DOHH2 (cell line): ENCODE measurements at regions not wholly inside any gene's neighbourhood (a gene's known extent, or its start where the extent isn't known, plus 50 kb on each side); places are given as distances from the start of the nearest gene placed in this dataset.

ENCODE experiments used
- H3F3A ChIP-seq: fragments of 200-600 bp; sonication (generic), shearing (Covaris generic); 2 replicates; pipeline ENCODE4 v1.6.0; 2016; ENCODE audit warnings: antibody characterized with exemption, mild to moderate bottlenecking; ENCODE audit not compliant: control insufficient read depth, insufficient read depth
- H3K27ac ChIP-seq: fragments of 200-600 bp; sonication (generic); 2 replicates; pipeline ENCODE4 v1.5.1; 2014; ENCODE audit warnings: low read depth, mild to moderate bottlenecking, low read length, moderate library complexity
- H3K27me3 ChIP-seq: fragments of 200-600 bp; sonication (generic); 2 replicates; pipeline ENCODE4 v1.6.1; 2014; ENCODE audit warnings: mild to moderate bottlenecking, low read length, mixed read lengths; ENCODE audit not compliant: control insufficient read depth
- H3K36me3 ChIP-seq: fragments of 200-600 bp; sonication (generic); 2 replicates; pipeline ENCODE4 v1.6.1; 2014; ENCODE audit warnings: mild to moderate bottlenecking, low read length, moderate library complexity, mixed read lengths; ENCODE audit not compliant: control insufficient read depth
- H3K4me1 ChIP-seq: fragments of 200-600 bp; sonication (generic); 2 replicates; pipeline ENCODE4 v1.6.1; 2014; ENCODE audit warnings: mild to moderate bottlenecking, low read length, mixed read lengths; ENCODE audit not compliant: control insufficient read depth
- H3K4me2 ChIP-seq: fragments of 200-600 bp; sonication (generic); 2 replicates; pipeline ENCODE4 v1.6.0; 2014; ENCODE audit warnings: mild to moderate bottlenecking, low read length, moderate library complexity
- H3K4me3 ChIP-seq: fragments of 200-600 bp; sonication (generic); 2 replicates; pipeline ENCODE4 v1.5.1; 2014; ENCODE audit warnings: mild to moderate bottlenecking, low read length, mixed read lengths
- H3K79me2 ChIP-seq: fragments of 200-600 bp; sonication (generic); 2 replicates; pipeline ENCODE4 v1.6.1; 2014; ENCODE audit warnings: mild to moderate bottlenecking, low read length, mixed read lengths; ENCODE audit not compliant: control insufficient read depth
- H3K9me2 ChIP-seq: fragments of 200-600 bp; sonication (generic); replicated peaks from 2 replicates; pipeline ENCODE4 v1.6.1; 2014; ENCODE audit warnings: mild to moderate bottlenecking, low read length, mixed read lengths; ENCODE audit not compliant: control insufficient read depth
- H3K9me3 ChIP-seq: fragments of 200-600 bp; sonication (generic); 2 replicates; pipeline ENCODE4 v1.6.1; 2014; ENCODE audit warnings: antibody characterized with exemption, low read length, mixed read lengths; ENCODE audit not compliant: control insufficient read depth, insufficient read depth
- H4K20me1 ChIP-seq: fragments of 200-600 bp; sonication (generic); 2 replicates; pipeline ENCODE4 v1.6.0; 2014; ENCODE audit warnings: low read depth, mild to moderate bottlenecking, antibody characterized with exemption, low read length, moderate library complexity; ENCODE audit not compliant: control insufficient read depth, insufficient read depth
- CTCF ChIP-seq: fragments of 200-600 bp; sonication (generic); IDR thresholded peaks from one replicate; pipeline ENCODE4 v1.5.1; 2014; ENCODE audit warnings: antibody characterized with exemption, mild to moderate bottlenecking, low read depth, low read length; ENCODE audit not compliant: poor library complexity, severe bottlenecking
- EZH2phosphoT487 ChIP-seq: fragments of 200-600 bp; sonication (generic); IDR thresholded peaks from 2 replicates; pipeline ENCODE4 v1.6.1; 2017; ENCODE audit warnings: borderline replicate concordance, mild to moderate bottlenecking, antibody characterized with exemption, low read length, moderate library complexity, mixed read lengths

GRCh38 chr5:60505373-60506171 is 194.4 kb downstream of the DEPDC1B start:
- peak overlapping the region; percentile 20 for H3K4me2 ChIP-seq
- H3F3A ChIP-seq: no peaks in the 10 kb centered on the region
- no peaks in the 10 kb centered on the region for H3K9me2 ChIP-seq
- H3K4me3 ChIP-seq: no peak overlapping the region
- H3K79me2 ChIP-seq: peaks cover 10% of the 10 kb centered on the region; the same call in 1 of the 2 replicates
- H3K27ac ChIP-seq: no peak overlapping the region
- no peak for TF ChIP-seq EZH2phosphoT487
- H3K4me1 ChIP-seq: peaks cover 27% of the 10 kb centered on the region
- peaks cover 4% of the 10 kb centered on the region; the same call in 1 of the 2 replicates for H3K9me3 ChIP-seq
- H3K27me3 ChIP-seq: no peaks in the 10 kb centered on the region
- peaks cover 8% of the 10 kb centered on the region for H3K36me3 ChIP-seq
- no peaks in the 10 kb centered on the region for H4K20me1 ChIP-seq

DNA sequence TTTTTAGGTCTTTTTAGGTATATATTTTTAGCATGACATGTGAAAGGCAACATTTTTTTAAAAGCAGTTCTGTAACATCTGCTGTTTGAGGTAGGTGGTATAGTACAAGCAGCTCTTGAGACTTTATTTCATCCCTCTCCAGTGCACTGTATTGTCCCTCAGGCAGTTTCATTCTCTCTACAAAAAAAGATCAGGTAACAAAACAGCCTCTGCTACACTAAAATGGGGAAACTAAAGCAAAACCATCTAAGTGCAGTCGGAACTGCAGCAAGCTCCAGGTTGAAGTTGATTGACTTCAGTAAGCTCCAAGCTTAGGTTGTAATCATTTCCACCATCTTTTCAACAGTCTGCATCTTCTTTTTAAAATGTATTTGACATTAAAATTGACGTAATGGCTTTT is 195.6 kb downstream of the DEPDC1B start:
- Histone ChIP-seq H3F3A (no peaks in the 10 kb centered on the region), H3K27me3 (no peaks in the 10 kb centered on the region), H4K20me1 (no peaks in the 10 kb centered on the region), H3K9me2 (no peaks in the 10 kb centered on the region), H3K27ac (no peak overlapping the region), H3K4me3 (no peak overlapping the region), H3K9me3 (peaks cover 4% of the 10 kb centered on the region; the same call in 1 of the 2 replicates), H3K36me3 (peaks cover 8% of the 10 kb centered on the region), H3K4me2 (no peak overlapping the region), H3K4me1 (peaks cover 27% of the 10 kb centered on the region), H3K79me2 (peaks cover 2% of the 10 kb centered on the region; the same call in 1 of the 2 replicates)
- TF ChIP-seq EZH2phosphoT487 (no peak), CTCF (no peak)

GRCh38 chr5:60503771-60504170 is 196.2 kb downstream of the DEPDC1B start:
- Histone ChIP-seq H3K9me2 (no peaks in the 10 kb centered on the region), H3K4me2 (no peak overlapping the region), H3K4me1 (peaks cover 27% of the 10 kb centered on the region), H3F3A (no peaks in the 10 kb centered on the region), H3K4me3 (no peak overlapping the region), H3K36me3 (peaks cover 8% of the 10 kb centered on the region), H3K27ac (no peak overlapping the region), H3K27me3 (no peaks in the 10 kb centered on the region), H4K20me1 (no peaks in the 10 kb centered on the region), H3K79me2 (no peaks in the 10 kb centered on the region), H3K9me3 (peaks cover 4% of the 10 kb centered on the region; the same call in 1 of the 2 replicates)
- TF ChIP-seq EZH2phosphoT487 (no peak), CTCF (no peak)
